Osteocyte (in vitro differentiated cells): ENCODE measurements at regions not wholly inside any gene's neighbourhood (a gene's known extent, or its start where the extent isn't known, plus 50 kb on each side); places are given as distances from the start of the nearest gene placed in this dataset.

Experiments used
- DNase-seq: peaks from one replicate; pipeline ENCODE4 v3.0.0; 2021; ENCODE audit warnings: mixed read lengths; ENCODE audit not compliant: unreplicated experiment; ENCODE audit errors: extremely low spot score
- H3K27ac Mint-ChIP-seq: one replicate; pipeline ENCODE4 v1.8.0; 2021; ENCODE audit warnings: mild to moderate bottlenecking, mixed read lengths; ENCODE audit not compliant: unreplicated experiment
- H3K27me3 Mint-ChIP-seq: one replicate; pipeline ENCODE4 v1.8.0; 2021; ENCODE audit warnings: mixed read lengths; ENCODE audit not compliant: unreplicated experiment
- H3K36me3 Mint-ChIP-seq: one replicate; pipeline ENCODE4 v1.8.0; 2021; ENCODE audit warnings: mixed read lengths; ENCODE audit not compliant: unreplicated experiment
- H3K4me1 Mint-ChIP-seq: one replicate; pipeline ENCODE4 v1.8.0; 2021; ENCODE audit warnings: mixed read lengths; ENCODE audit not compliant: unreplicated experiment
- H3K4me3 Mint-ChIP-seq: one replicate; pipeline ENCODE4 v1.8.0; 2021; ENCODE audit warnings: mild to moderate bottlenecking, moderate library complexity, mixed read lengths; ENCODE audit not compliant: unreplicated experiment
- H3K9me3 Mint-ChIP-seq: one replicate; pipeline ENCODE4 v1.8.0; 2021; ENCODE audit warnings: mixed read lengths; ENCODE audit not compliant: unreplicated experiment
- TF ChIP-seq, protein P1 (sequence below): fragments of 200-600 bp; sonication (generic); IDR thresholded peaks from 2 replicates; pipeline ENCODE4 v1.5.0; 2021; ENCODE audit warnings: antibody characterized with exemption, mild to moderate bottlenecking, moderate library complexity

DNA sequence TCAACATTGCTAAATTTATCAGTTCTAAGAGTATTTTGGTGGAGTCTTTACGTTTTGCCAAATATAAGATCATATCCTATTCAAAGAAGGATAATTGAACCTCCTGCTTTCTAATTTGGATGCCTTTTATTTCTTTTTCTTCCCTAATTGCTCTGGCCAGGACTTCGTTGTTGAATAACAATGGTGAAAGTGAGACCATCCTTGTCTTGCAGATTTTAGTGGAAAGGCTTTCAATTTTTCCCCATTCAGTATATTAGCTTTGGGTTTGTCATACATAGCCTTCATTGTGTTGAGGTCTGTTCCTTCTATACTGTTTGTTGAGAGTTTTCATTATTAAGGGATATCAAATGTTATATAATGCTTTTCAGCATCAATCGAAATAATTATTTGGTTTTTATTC, 1974.2 kb upstream of the ACO1 start:
- no peaks in the 10 kb centered on the region for H3K4me1 Mint-ChIP-seq
- H3K9me3 Mint-ChIP-seq: peaks cover 35% of the 10 kb centered on the region
- no peak for DNase-seq
- no peaks in the 10 kb centered on the region for H3K36me3 Mint-ChIP-seq
- TF ChIP-seq, protein P1, sequence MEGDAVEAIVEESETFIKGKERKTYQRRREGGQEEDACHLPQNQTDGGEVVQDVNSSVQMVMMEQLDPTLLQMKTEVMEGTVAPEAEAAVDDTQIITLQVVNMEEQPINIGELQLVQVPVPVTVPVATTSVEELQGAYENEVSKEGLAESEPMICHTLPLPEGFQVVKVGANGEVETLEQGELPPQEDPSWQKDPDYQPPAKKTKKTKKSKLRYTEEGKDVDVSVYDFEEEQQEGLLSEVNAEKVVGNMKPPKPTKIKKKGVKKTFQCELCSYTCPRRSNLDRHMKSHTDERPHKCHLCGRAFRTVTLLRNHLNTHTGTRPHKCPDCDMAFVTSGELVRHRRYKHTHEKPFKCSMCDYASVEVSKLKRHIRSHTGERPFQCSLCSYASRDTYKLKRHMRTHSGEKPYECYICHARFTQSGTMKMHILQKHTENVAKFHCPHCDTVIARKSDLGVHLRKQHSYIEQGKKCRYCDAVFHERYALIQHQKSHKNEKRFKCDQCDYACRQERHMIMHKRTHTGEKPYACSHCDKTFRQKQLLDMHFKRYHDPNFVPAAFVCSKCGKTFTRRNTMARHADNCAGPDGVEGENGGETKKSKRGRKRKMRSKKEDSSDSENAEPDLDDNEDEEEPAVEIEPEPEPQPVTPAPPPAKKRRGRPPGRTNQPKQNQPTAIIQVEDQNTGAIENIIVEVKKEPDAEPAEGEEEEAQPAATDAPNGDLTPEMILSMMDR: no peak
- no peaks in the 10 kb centered on the region for H3K27me3 Mint-ChIP-seq
- no peak overlapping the region for H3K4me3 Mint-ChIP-seq
- H3K27ac Mint-ChIP-seq: no peak overlapping the region

DNA sequence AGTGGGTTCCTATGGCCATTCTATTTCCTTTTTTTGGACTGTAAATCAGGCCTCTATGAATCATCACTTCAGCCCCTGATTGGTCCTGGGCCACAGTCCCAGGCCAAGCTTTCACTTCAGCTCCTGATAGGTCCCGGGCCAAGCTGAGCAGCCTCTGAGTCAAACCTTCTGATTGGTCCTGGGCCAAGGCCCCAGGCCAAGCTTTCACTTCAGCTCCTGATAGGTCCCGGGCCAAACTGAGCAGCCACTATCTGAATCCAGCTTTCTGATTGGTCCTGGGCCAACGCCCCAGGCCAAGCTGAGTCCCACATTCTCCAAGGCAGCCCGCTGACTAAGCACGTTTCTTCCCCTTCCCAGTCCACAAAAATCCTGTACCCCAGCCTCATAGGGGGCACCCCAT, 1972.9 kb upstream of the ACO1 start:
- peaks cover 41% of the 10 kb centered on the region for H3K9me3 Mint-ChIP-seq
- H3K36me3 Mint-ChIP-seq: no peaks in the 10 kb centered on the region
- H3K4me3 Mint-ChIP-seq: no peak overlapping the region
- H3K4me1 Mint-ChIP-seq: no peaks in the 10 kb centered on the region
- H3K27me3 Mint-ChIP-seq: no peaks in the 10 kb centered on the region
- DNase-seq: no peak
- TF ChIP-seq, protein P1: no peak
- no peak overlapping the region for H3K27ac Mint-ChIP-seq

DNA sequence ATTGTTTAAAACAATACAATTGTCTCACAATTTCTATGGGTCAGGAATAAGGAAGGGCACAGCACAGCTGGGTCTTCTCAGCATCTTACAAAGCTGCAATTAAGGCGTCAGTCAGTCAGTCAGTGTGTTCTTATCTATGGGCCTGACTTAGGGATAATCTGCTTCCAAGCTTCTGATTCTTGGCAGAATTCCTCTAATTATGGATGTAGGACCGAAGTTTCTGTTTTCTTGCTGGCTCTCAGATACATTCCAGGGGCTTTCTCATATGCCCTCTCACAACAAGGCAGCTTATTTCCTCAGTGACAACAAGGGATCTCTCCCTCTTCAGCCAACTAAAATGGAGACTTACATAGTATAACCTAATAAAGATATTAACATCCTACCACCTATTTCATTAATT, 1925.3 kb upstream of the ACO1 start:
- Mint-ChIP-seq H3K36me3 (no peaks in the 10 kb centered on the region), H3K9me3 (peaks cover 8% of the 10 kb centered on the region), H3K27ac (no peak overlapping the region), H3K4me1 (no peaks in the 10 kb centered on the region), H3K4me3 (no peak overlapping the region), H3K27me3 (no peaks in the 10 kb centered on the region)
- no peak for DNase-seq
- TF ChIP-seq, protein P1: no peak

DNA sequence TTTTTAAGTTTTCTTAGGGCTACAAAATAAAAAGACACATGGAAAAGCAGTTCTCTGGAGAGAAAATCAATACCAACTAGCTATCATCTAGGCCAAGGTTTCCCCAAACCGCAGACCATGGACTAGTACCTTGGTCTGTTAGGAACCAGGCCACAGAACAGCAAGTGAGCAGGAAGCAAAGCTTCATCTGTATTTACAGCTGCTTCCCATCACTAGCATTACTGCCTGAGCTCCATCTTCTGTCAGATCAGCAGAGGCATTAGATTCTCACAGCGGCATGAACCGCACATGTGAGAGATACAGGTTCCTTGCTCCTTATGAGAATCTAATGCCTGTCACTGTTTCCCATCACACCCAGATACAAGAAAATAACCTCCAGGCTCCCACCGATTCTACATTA, 1907.6 kb upstream of the ACO1 start:
- Mint-ChIP-seq H3K4me3 (no peak overlapping the region), H3K27me3 (no peaks in the 10 kb centered on the region), H3K4me1 (no peaks in the 10 kb centered on the region), H3K9me3 (peaks cover 3% of the 10 kb centered on the region), H3K36me3 (no peaks in the 10 kb centered on the region), H3K27ac (no peak overlapping the region)
- no peak for DNase-seq
- TF ChIP-seq, protein P1: no peak

DNA sequence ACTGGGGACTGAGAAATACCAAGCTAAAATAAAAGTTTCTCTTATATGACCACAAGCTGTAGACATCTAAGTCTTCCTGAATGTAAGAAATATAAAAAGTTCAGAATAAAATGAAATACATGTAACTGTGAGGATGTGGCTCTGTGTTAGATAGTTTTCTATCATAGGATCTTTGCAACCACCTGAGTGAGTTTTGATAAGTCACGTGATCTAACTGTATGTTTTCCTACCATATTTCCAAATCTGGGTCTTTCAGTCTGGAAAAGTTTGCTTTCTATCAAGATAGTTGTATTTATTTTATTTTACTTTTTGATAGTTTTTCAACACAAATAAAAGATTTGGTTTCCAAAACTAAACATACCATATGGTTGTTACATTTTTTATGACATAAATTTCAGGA, 1905.8 kb upstream of the ACO1 start:
- H3K27me3 Mint-ChIP-seq: no peaks in the 10 kb centered on the region
- H3K4me1 Mint-ChIP-seq: no peaks in the 10 kb centered on the region
- H3K9me3 Mint-ChIP-seq: peaks cover 10% of the 10 kb centered on the region
- TF ChIP-seq, protein P1: no peak
- DNase-seq: no peak
- H3K36me3 Mint-ChIP-seq: no peaks in the 10 kb centered on the region
- no peak overlapping the region for H3K27ac Mint-ChIP-seq
- H3K4me3 Mint-ChIP-seq: no peak overlapping the region
